Endodermal cell (in vitro differentiated cells): ENCODE measurements at regions not wholly inside any gene's neighbourhood (a gene's known extent, or its start where the extent isn't known, plus 50 kb on each side); places are given as distances from the start of the nearest gene placed in this dataset.

Experiments used
- DNase-seq: peaks from one replicate; pipeline ENCODE4 v3.0.0-alpha.2; 2017
- H3K27ac ChIP-seq: 2 replicates; pipeline ENCODE4 v1.5.1; 2013; ENCODE audit warnings: mild to moderate bottlenecking, low read depth, low read length, moderate library complexity
- H3K27me3 ChIP-seq: 2 replicates; pipeline ENCODE4 v1.6.1; 2013; ENCODE audit warnings: mild to moderate bottlenecking, low read length, moderate library complexity; ENCODE audit not compliant: insufficient read depth, control insufficient read depth, poor library complexity, severe bottlenecking
- H3K36me3 ChIP-seq: 2 replicates; pipeline ENCODE4 v1.7.0; 2013; ENCODE audit warnings: mild to moderate bottlenecking, low read length, moderate library complexity; ENCODE audit not compliant: control insufficient read depth, insufficient read depth
- H3K4me1 ChIP-seq: one replicate; pipeline ENCODE4 v1.7.0; 2013; ENCODE audit warnings: low read length; ENCODE audit not compliant: control insufficient read depth, insufficient read depth
- H3K4me3 ChIP-seq: 2 replicates; pipeline ENCODE4 v1.5.1; 2013; ENCODE audit warnings: mild to moderate bottlenecking, low read length, moderate library complexity
- H3K9ac ChIP-seq: 2 replicates; pipeline ENCODE4 v1.6.1; 2013; ENCODE audit warnings: mild to moderate bottlenecking, low read length, moderate library complexity; ENCODE audit not compliant: poor library complexity, severe bottlenecking; ENCODE audit errors: extremely low read depth
- H3K9me3 ChIP-seq: 2 replicates; pipeline ENCODE4 v1.6.1; 2013; ENCODE audit warnings: mild to moderate bottlenecking, low read length, moderate library complexity; ENCODE audit not compliant: control insufficient read depth
- H3K27ac Mint-ChIP-seq: 2 replicates; pipeline ENCODE4 v1.8.0; 2020; ENCODE audit warnings: mixed read lengths
- H3K27me3 Mint-ChIP-seq: 2 replicates; pipeline ENCODE4 v1.8.0; 2021; ENCODE audit warnings: mild to moderate bottlenecking, mixed read lengths; ENCODE audit not compliant: insufficient read depth
- H3K36me3 Mint-ChIP-seq: 2 replicates; pipeline ENCODE4 v1.8.0; 2020; ENCODE audit warnings: low read depth, mixed read lengths
- H3K4me1 Mint-ChIP-seq: 2 replicates; pipeline ENCODE4 v1.8.0; 2020; ENCODE audit warnings: mixed read lengths
- H3K4me3 Mint-ChIP-seq: 2 replicates; pipeline ENCODE4 v1.8.0; 2020; ENCODE audit warnings: mild to moderate bottlenecking, moderate library complexity, mixed read lengths
- H3K9me3 Mint-ChIP-seq: 2 replicates; pipeline ENCODE4 v1.8.0; 2020; ENCODE audit warnings: mild to moderate bottlenecking, mixed read lengths
- WGBS, 2 experiments: methylation state at CpG; one replicate each; pipeline versions ENCODE4 v1.1.5 to v1.1.7; 2013; ENCODE audit warnings: missing lambda C conversion rate in 2 of 2, mixed read lengths in 1 of 2; ENCODE audit not compliant: insufficient coverage in 1 of 2, insufficient read length in 1 of 2; 5-methylcytosine and 5-hydroxymethylcytosine counted together
- TF ChIP-seq, protein P1 (sequence below): fragments of 200-600 bp; sonication (generic); conservative IDR thresholded peaks from 2 replicates; pipeline ENCODE4 v1.5.0; 2021; ENCODE audit warnings: antibody characterized with exemption, mild to moderate bottlenecking

- no peaks in the 10 kb centered on the region for H3K9me3 ChIP-seq
- WGBS, 2 experiments: 89 to 91% methylated on average over 10 of the region's 10 CpGs
- Mint-ChIP-seq H3K27me3 (peaks cover 9% of the 10 kb centered on the region), H3K4me3 (no peak overlapping the region), H3K36me3 (no peaks in the 10 kb centered on the region), H3K27ac (no peak overlapping the region), H3K4me1 (no peaks in the 10 kb centered on the region), H3K9me3 (no peaks in the 10 kb centered on the region)
- H3K4me3 ChIP-seq: no peak overlapping the region
- H3K9ac ChIP-seq: no peak overlapping the region
- H3K27me3 ChIP-seq: no peaks in the 10 kb centered on the region
- no peaks in the 10 kb centered on the region for H3K36me3 ChIP-seq
- DNase-seq: no peak
- H3K4me1 ChIP-seq: no peaks in the 10 kb centered on the region
- TF ChIP-seq, protein P1, sequence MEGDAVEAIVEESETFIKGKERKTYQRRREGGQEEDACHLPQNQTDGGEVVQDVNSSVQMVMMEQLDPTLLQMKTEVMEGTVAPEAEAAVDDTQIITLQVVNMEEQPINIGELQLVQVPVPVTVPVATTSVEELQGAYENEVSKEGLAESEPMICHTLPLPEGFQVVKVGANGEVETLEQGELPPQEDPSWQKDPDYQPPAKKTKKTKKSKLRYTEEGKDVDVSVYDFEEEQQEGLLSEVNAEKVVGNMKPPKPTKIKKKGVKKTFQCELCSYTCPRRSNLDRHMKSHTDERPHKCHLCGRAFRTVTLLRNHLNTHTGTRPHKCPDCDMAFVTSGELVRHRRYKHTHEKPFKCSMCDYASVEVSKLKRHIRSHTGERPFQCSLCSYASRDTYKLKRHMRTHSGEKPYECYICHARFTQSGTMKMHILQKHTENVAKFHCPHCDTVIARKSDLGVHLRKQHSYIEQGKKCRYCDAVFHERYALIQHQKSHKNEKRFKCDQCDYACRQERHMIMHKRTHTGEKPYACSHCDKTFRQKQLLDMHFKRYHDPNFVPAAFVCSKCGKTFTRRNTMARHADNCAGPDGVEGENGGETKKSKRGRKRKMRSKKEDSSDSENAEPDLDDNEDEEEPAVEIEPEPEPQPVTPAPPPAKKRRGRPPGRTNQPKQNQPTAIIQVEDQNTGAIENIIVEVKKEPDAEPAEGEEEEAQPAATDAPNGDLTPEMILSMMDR: no peak
- H3K27ac ChIP-seq: no peak overlapping the region
Measured at GRCh38 chr10:125428054-125428453, 254.9 kb downstream of the TEX36 start.

- no peak overlapping the region for H3K27ac Mint-ChIP-seq
- H3K27ac ChIP-seq: no peak overlapping the region
- peaks cover 9% of the 10 kb centered on the region for H3K27me3 Mint-ChIP-seq
- H3K4me3 ChIP-seq: no peak overlapping the region
- H3K36me3 ChIP-seq: no peaks in the 10 kb centered on the region
- H3K4me3 Mint-ChIP-seq: no peak overlapping the region
- H3K9me3 ChIP-seq: no peaks in the 10 kb centered on the region
- H3K4me1 Mint-ChIP-seq: no peaks in the 10 kb centered on the region
- WGBS, 2 experiments: 92 to 100% methylated on average over 6 to 13 of the region's 13 CpGs
- H3K9me3 Mint-ChIP-seq: peaks cover 2% of the 10 kb centered on the region
- TF ChIP-seq, protein P1: no peak
- H3K4me1 ChIP-seq: no peaks in the 10 kb centered on the region
- H3K27me3 ChIP-seq: no peaks in the 10 kb centered on the region
- DNase-seq: no peak
- H3K9ac ChIP-seq: no peak overlapping the region
- H3K36me3 Mint-ChIP-seq: no peaks in the 10 kb centered on the region
Measured at GRCh38 chr10:125424191-125424847, 258.6 kb downstream of the TEX36 start.

- no peak overlapping the region for H3K9ac ChIP-seq
- H3K27me3 ChIP-seq: no peaks in the 10 kb centered on the region
- H3K4me1 ChIP-seq: no peaks in the 10 kb centered on the region
- H3K4me3 ChIP-seq: no peak overlapping the region
- H3K27ac ChIP-seq: no peak overlapping the region
- peaks cover 9% of the 10 kb centered on the region for H3K27me3 Mint-ChIP-seq
- H3K36me3 Mint-ChIP-seq: no peaks in the 10 kb centered on the region
- H3K4me3 Mint-ChIP-seq: no peak overlapping the region
- H3K9me3 ChIP-seq: no peaks in the 10 kb centered on the region
- TF ChIP-seq, protein P1: no peak
- peaks cover 2% of the 10 kb centered on the region for H3K9me3 Mint-ChIP-seq
- no peak overlapping the region for H3K27ac Mint-ChIP-seq
- H3K4me1 Mint-ChIP-seq: no peaks in the 10 kb centered on the region
- 80 to 84% methylated on average over 8 to 9 of the region's 9 CpGs for WGBS, 2 experiments
- H3K36me3 ChIP-seq: no peaks in the 10 kb centered on the region
- no peak for DNase-seq
Measured at GRCh38 chr10:125423569-125423968, 259.4 kb downstream of the TEX36 start.
